Right lobe of liver (tissue), 4 donors: ENCODE measurements at regions not wholly inside any gene's neighbourhood (a gene's known extent, or its start where the extent isn't known, plus 50 kb on each side); places are given as distances from the start of the nearest gene placed in this dataset.

Experiments
- POLR2A ChIP-seq: fragments of 450-650 bp; IDR thresholded peaks from one replicate; pipeline ENCODE4 v1.6.1; 2017; ENCODE audit warnings: antibody characterized with exemption, mild to moderate bottlenecking
- TF ChIP-seq, protein P1 (sequence below), 4 donors: fragments of 200-600 bp in 3 of 4; fragments of 450-650 bp in 1 of 4; IDR thresholded peaks; one replicate each; pipeline versions ENCODE4 v1.5.1 to v1.8.0; 2016 to 2022; ENCODE audit warnings: antibody characterized with exemption in 4 of 4, mild to moderate bottlenecking in 2 of 4
- donor health status: DM: no; HTN: no; CAD: no.
- donor health status: DM: no; HTN: no; CAD: no.
- donor health status: DM: no; HTN: yes; CAD: no.

DNA sequence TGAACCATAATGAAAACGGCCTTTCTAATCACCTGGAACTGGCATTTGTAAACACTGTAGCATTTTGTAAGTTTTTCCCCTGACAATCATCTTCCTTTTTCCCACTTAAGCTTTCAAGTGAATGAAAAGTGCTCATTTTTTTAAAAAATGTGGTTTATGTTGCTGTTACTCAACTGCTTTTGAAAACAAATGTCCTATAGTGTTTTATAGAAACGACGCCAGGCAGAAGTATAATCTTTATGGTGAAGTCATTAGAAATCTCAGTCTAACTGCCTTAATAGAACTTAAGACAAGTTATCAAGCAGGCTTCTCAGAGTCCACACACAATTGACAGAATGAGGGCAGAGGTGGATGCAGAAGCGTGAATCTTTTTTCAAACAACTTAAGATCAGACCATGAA, 442.3 kb downstream of the KLF12 start:
- TF ChIP-seq, protein P1, sequence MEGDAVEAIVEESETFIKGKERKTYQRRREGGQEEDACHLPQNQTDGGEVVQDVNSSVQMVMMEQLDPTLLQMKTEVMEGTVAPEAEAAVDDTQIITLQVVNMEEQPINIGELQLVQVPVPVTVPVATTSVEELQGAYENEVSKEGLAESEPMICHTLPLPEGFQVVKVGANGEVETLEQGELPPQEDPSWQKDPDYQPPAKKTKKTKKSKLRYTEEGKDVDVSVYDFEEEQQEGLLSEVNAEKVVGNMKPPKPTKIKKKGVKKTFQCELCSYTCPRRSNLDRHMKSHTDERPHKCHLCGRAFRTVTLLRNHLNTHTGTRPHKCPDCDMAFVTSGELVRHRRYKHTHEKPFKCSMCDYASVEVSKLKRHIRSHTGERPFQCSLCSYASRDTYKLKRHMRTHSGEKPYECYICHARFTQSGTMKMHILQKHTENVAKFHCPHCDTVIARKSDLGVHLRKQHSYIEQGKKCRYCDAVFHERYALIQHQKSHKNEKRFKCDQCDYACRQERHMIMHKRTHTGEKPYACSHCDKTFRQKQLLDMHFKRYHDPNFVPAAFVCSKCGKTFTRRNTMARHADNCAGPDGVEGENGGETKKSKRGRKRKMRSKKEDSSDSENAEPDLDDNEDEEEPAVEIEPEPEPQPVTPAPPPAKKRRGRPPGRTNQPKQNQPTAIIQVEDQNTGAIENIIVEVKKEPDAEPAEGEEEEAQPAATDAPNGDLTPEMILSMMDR (IDR thresholded peaks at IDR 0.05), result no peak
- TF ChIP-seq POLR2A, result no peak
